Mesendoderm (in vitro differentiated cells): ENCODE measurements at regions not wholly inside any gene's neighbourhood (a gene's known extent, or its start where the extent isn't known, plus 50 kb on each side); places are given as distances from the start of the nearest gene placed in this dataset.

Experiments
- DNase-seq: peaks from one replicate; pipeline ENCODE4 v3.0.0; 2013
- H2AK5ac ChIP-seq: 2 replicates; pipeline ENCODE4 v1.6.1; 2013; ENCODE audit warnings: low read length, inconsistent platforms
- H2BK120ac ChIP-seq: 2 replicates; pipeline ENCODE4 v1.6.1; 2013; ENCODE audit warnings: low read depth, mild to moderate bottlenecking, low read length, moderate library complexity, mixed read lengths
- H2BK15ac ChIP-seq: replicated peaks from 2 replicates; pipeline ENCODE4 v1.6.1; 2013; ENCODE audit warnings: low read depth, mild to moderate bottlenecking, moderate library complexity
- H2BK5ac ChIP-seq: 2 replicates; pipeline ENCODE4 v1.6.1; 2013; ENCODE audit warnings: low read length, inconsistent platforms
- H3K18ac ChIP-seq: 2 replicates; pipeline ENCODE4 v1.6.1; 2013; ENCODE audit warnings: mild to moderate bottlenecking, low read length, mixed read lengths
- H3K23ac ChIP-seq: one replicate; pipeline ENCODE4 v1.6.1; 2013; ENCODE audit warnings: low read length
- H3K27ac ChIP-seq: 2 replicates; pipeline ENCODE4 v1.5.1; 2013; ENCODE audit warnings: low read depth, mild to moderate bottlenecking, inconsistent platforms, low read length, moderate library complexity
- H3K27me3 ChIP-seq: 2 replicates; pipeline ENCODE4 v1.6.1; 2013; ENCODE audit warnings: low read length, control low read depth, mild to moderate bottlenecking, inconsistent platforms; ENCODE audit not compliant: insufficient read depth, poor library complexity
- H3K36me3 ChIP-seq: 2 replicates; pipeline ENCODE4 v1.6.1; 2013; ENCODE audit warnings: low read length, inconsistent platforms; ENCODE audit not compliant: control insufficient read depth, insufficient read depth
- H3K4ac ChIP-seq: one replicate; pipeline ENCODE4 v1.6.1; 2013; ENCODE audit warnings: low read depth, mild to moderate bottlenecking, low read length, moderate library complexity
- H3K4me1 ChIP-seq: 2 replicates; pipeline ENCODE4 v1.6.1; 2013; ENCODE audit warnings: low read depth, low read length, inconsistent platforms; ENCODE audit not compliant: control insufficient read depth
- H3K4me2 ChIP-seq: 2 replicates; pipeline ENCODE4 v1.6.1; 2013; ENCODE audit warnings: low read length
- H3K4me3 ChIP-seq: 2 replicates; pipeline ENCODE4 v1.5.1; 2013; ENCODE audit warnings: mild to moderate bottlenecking, low read length
- H3K56ac ChIP-seq: one replicate; pipeline ENCODE4 v1.6.1; 2013; ENCODE audit warnings: low read length
- H3K79me1 ChIP-seq: 2 replicates; pipeline ENCODE4 v1.6.1; 2013; ENCODE audit warnings: low read length, inconsistent platforms
- H3K79me2 ChIP-seq: 2 replicates; pipeline ENCODE4 v1.6.1; 2013; ENCODE audit warnings: mild to moderate bottlenecking, low read length; ENCODE audit not compliant: control insufficient read depth, insufficient read depth
- H3K9ac ChIP-seq: 2 replicates; pipeline ENCODE4 v1.6.1; 2013; ENCODE audit warnings: low read length, inconsistent platforms
- H4K5ac ChIP-seq: one replicate; pipeline ENCODE4 v1.6.1; 2013; ENCODE audit warnings: low read length
- H4K8ac ChIP-seq: one replicate; pipeline ENCODE4 v1.6.1; 2013; ENCODE audit warnings: low read depth, mild to moderate bottlenecking, control low read depth, low read length, moderate library complexity
- WGBS: extraction: QIAGEN DNeasy Blood & Tissue Kit; methylation state at CpG from one replicate; pipeline ENCODE4 v1.1.7; 2013; ENCODE audit warnings: low lambda C conversion rate, missing lambda C conversion rate; ENCODE audit not compliant: insufficient coverage; ENCODE audit errors: extremely low coverage; 5-methylcytosine and 5-hydroxymethylcytosine counted together

DNA sequence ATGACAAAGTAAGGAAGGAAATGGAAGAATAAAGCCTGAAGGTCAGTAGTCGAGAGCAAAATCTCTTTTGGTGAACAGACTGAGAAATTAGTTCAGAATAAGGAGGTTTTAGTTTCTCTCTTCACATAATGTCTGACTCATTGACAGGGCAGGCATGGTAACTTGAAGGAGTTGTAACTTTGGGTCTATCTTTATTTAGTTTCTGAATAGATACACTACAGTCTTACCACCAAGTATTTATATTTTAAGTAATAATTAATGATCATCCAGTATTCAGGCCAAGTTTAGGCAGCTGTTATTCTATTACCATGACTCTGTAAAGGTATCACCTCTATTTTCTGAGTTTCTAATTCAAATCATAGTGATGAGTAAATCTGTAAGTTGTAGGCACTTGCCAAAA, 219.9 kb downstream of the SPRY2 start:
- Histone ChIP-seq H3K27me3 (no peaks in the 10 kb centered on the region), H3K56ac (no peak overlapping the region), H3K79me2 (no peaks in the 10 kb centered on the region), H3K4ac (no peak overlapping the region), H4K5ac (no peak overlapping the region), H2BK120ac (no peak overlapping the region), H3K79me1 (no peaks in the 10 kb centered on the region), H3K9ac (no peak overlapping the region), H3K4me2 (no peak overlapping the region), H3K36me3 (no peaks in the 10 kb centered on the region), H4K8ac (no peak overlapping the region), H2BK15ac (no peak overlapping the region), H3K4me3 (no peak overlapping the region), H3K18ac (no peak overlapping the region), H3K4me1 (no peaks in the 10 kb centered on the region), H2BK5ac (no peak overlapping the region), H3K23ac (no peak overlapping the region), H3K27ac (no peak overlapping the region), H2AK5ac (no peak overlapping the region)
- WGBS = no CpG with 5 or more reads among the region's 1 CpG
- DNase-seq = no peak

DNA sequence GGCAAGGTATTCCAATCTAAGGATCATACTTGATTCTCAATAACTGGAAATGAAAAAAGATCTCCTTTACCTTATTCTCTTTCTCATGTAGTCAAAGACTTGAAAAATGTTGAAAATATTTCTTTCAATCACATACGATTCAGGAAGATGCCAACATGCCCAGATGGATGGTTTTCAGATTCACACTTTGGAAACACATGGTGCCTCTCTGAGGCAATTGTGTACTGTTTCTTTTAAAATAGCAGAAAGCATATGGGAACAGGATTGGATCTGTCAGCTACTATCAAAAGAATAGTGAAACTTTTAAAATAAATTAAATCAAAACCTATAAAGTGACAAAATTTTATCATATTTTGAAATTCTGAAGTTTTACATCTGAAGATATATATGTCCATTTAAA, 222.4 kb downstream of the SPRY2 start:
- Histone ChIP-seq H3K4me3 (no peak overlapping the region), H3K4me1 (no peaks in the 10 kb centered on the region), H2BK5ac (no peak overlapping the region), H3K79me1 (no peaks in the 10 kb centered on the region), H4K5ac (no peak overlapping the region), H3K4me2 (no peak overlapping the region), H3K27me3 (no peaks in the 10 kb centered on the region), H3K36me3 (no peaks in the 10 kb centered on the region), H3K27ac (no peak overlapping the region), H3K79me2 (no peaks in the 10 kb centered on the region), H3K56ac (no peak overlapping the region), H3K18ac (no peak overlapping the region), H2BK15ac (no peak overlapping the region), H3K4ac (no peak overlapping the region), H3K9ac (no peak overlapping the region), H3K23ac (no peak overlapping the region), H4K8ac (no peak overlapping the region), H2BK120ac (no peak overlapping the region), H2AK5ac (no peak overlapping the region)
- WGBS = no CpG with 5 or more reads among the region's 1 CpG
- DNase-seq = no peak

DNA sequence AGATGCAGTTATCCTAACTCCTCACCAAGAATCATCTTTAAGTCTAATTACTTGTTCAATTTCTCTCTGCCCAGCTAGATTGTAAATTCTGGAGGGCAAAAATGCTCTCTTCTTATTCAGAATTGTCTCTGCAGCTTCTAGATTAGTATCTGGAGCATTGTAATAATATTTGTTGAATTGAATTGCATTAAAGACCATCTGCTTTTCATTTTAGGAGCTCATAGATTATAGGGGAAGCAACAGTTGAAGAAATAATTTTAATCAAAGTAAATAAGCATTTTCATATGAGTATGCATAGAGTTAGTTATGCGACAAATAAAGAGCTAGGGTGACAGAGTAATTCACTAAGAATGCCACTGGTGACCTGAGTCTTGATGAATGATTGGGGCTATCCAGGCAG, 222.8 kb downstream of the SPRY2 start:
- Histone ChIP-seq H3K4me2 (no peak overlapping the region), H3K27me3 (no peaks in the 10 kb centered on the region), H3K79me2 (no peaks in the 10 kb centered on the region), H2BK15ac (no peak overlapping the region), H3K79me1 (no peaks in the 10 kb centered on the region), H3K18ac (no peak overlapping the region), H3K9ac (no peak overlapping the region), H2BK5ac (no peak overlapping the region), H3K56ac (no peak overlapping the region), H4K8ac (no peak overlapping the region), H3K4ac (no peak overlapping the region), H2AK5ac (no peak overlapping the region), H3K4me1 (no peaks in the 10 kb centered on the region), H3K23ac (no peak overlapping the region), H4K5ac (no peak overlapping the region), H3K36me3 (no peaks in the 10 kb centered on the region), H2BK120ac (no peak overlapping the region), H3K27ac (no peak overlapping the region), H3K4me3 (no peak overlapping the region)
- WGBS = no CpG with 5 or more reads among the region's 1 CpG
- DNase-seq = no peak

DNA sequence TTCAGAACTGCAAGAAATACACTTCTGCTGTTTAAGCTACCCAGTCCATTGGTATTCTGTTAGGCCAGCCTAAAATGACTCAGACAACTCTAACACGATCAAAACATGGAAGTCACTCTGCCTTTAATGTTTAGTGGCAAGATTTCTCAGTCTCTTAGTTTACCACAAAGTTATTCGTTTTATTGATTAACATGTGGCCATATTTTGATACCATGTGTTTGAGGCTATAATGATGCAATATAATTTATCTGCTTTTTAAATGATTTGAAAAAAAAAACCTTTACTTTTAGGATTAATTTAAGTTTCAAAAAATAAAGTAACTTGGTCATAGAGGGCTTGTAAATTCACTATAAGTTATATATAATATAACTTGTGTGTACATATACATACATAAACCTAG, 223.4 kb downstream of the SPRY2 start:
- Histone ChIP-seq H3K4me1 (no peaks in the 10 kb centered on the region), H2AK5ac (no peak overlapping the region), H2BK15ac (no peak overlapping the region), H3K4me3 (no peak overlapping the region), H3K36me3 (no peaks in the 10 kb centered on the region), H2BK120ac (no peak overlapping the region), H3K56ac (no peak overlapping the region), H3K79me1 (no peaks in the 10 kb centered on the region), H3K27ac (no peak overlapping the region), H4K8ac (no peak overlapping the region), H3K9ac (no peak overlapping the region), H3K79me2 (no peaks in the 10 kb centered on the region), H3K23ac (no peak overlapping the region), H4K5ac (no peak overlapping the region), H3K27me3 (no peaks in the 10 kb centered on the region), H3K4ac (no peak overlapping the region), H3K4me2 (no peak overlapping the region), H2BK5ac (no peak overlapping the region), H3K18ac (no peak overlapping the region)
- no peak for DNase-seq
- WGBS = no CpG with 5 or more reads among the region's 2 CpGs

DNA sequence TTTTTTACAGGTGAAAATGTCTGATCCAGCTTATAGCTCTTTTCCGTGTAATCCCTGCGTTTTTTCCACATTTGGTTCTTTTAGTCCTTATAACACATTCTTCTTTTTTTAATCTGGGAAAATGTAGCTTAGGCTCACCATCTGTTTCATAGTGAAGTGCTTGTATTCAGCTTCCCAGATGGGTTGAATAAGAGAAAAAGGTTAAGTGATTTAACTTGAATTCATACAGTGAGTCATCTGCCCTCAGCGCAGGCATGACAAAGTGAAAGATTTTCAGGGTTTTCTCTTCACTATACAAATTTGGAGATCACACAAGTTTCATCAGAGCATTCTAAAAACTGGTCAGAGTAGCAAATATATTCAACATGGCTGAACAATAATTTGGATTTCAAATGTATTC, 224.8 kb downstream of the SPRY2 start:
- no peak overlapping the region for H4K8ac ChIP-seq
- no peaks in the 10 kb centered on the region for H3K79me2 ChIP-seq
- H2BK120ac ChIP-seq = no peak overlapping the region
- no peaks in the 10 kb centered on the region for H3K36me3 ChIP-seq
- WGBS = no CpG with 5 or more reads among the region's 3 CpGs
- no peaks in the 10 kb centered on the region for H3K27me3 ChIP-seq
- no peaks in the 10 kb centered on the region for H3K79me1 ChIP-seq
- no peak overlapping the region for H2BK5ac ChIP-seq
- H3K23ac ChIP-seq = no peak overlapping the region
- H3K27ac ChIP-seq = no peak overlapping the region
- no peak overlapping the region for H3K9ac ChIP-seq
- H3K4me1 ChIP-seq = no peaks in the 10 kb centered on the region
- no peak overlapping the region for H3K56ac ChIP-seq
- no peak overlapping the region for H3K4me2 ChIP-seq
- H2BK15ac ChIP-seq = no peak overlapping the region
- H3K4me3 ChIP-seq = no peak overlapping the region
- H3K18ac ChIP-seq = no peak overlapping the region
- DNase-seq = no peak
- no peak overlapping the region for H4K5ac ChIP-seq
- H2AK5ac ChIP-seq = no peak overlapping the region
- no peak overlapping the region for H3K4ac ChIP-seq

DNA sequence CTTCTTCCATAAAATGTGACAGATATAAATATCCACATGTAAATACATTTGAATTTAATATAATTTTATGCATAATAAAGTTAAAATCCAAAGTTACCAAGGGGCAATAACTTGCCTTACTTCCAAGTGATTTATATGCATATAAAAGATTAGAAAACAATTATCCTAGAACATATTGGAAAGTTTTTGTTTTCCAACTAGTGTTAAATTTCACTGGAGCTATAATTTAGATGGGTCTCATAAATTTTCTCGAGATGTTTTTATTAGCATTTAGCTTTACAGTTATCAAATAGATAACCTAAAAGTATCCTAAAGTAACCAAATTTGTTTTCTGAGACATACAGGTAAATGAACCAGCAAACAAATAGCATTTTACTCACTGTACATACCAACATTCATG, 225.3 kb downstream of the SPRY2 start:
- no peaks in the 10 kb centered on the region for H3K36me3 ChIP-seq
- WGBS = no CpG with 5 or more reads among the region's 1 CpG
- no peak overlapping the region for H3K4ac ChIP-seq
- H4K5ac ChIP-seq = no peak overlapping the region
- no peak overlapping the region for H2BK120ac ChIP-seq
- H4K8ac ChIP-seq = no peak overlapping the region
- no peak overlapping the region for H3K18ac ChIP-seq
- H3K4me3 ChIP-seq = no peak overlapping the region
- no peak overlapping the region for H3K4me2 ChIP-seq
- no peak overlapping the region for H3K23ac ChIP-seq
- H3K9ac ChIP-seq = no peak overlapping the region
- no peak overlapping the region for H3K27ac ChIP-seq
- no peaks in the 10 kb centered on the region for H3K79me1 ChIP-seq
- no peak overlapping the region for H2BK5ac ChIP-seq
- H3K4me1 ChIP-seq = no peaks in the 10 kb centered on the region
- no peaks in the 10 kb centered on the region for H3K79me2 ChIP-seq
- no peak overlapping the region for H3K56ac ChIP-seq
- no peak for DNase-seq
- H3K27me3 ChIP-seq = no peaks in the 10 kb centered on the region
- H2AK5ac ChIP-seq = no peak overlapping the region
- H2BK15ac ChIP-seq = no peak overlapping the region
